ENCODE measurements at regions not wholly inside any gene's neighbourhood (a gene's known extent, or its start where the extent isn't known, plus 50 kb on each side); places are given as distances from the start of the nearest gene placed in this dataset.

DNA sequence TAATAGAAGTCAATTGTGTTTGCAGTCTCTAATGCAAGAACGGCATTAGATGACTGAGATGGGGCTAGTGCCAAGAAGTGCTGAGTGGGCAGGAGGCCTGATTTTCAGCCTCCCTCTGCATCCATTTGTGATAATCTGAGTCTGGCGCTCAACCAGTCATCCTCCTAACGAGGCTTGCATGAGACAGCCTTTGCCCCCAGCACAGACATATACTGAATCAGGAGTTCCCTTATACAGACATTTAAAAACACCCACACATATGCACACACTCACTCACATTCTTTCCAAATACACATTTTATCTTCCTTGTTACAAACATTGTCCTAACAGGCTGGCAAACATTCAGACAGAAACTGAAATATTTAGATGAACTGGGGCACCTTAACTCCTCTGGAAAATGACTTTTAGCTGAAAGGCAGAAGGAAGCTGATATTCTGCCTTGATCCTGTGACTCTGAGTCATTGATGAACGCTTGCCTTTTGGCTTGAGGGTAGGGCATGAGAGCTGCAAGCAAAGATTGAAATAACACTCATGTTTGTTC lies 562.3 kb downstream of the DHX35 start:
- TF ChIP-seq EZH2phosphoT487 (IDR thresholded peaks at IDR 0.05; ENCODE audit: low read depth) (no peak), CTCF (IDR thresholded peaks at IDR 0.05; ENCODE audit: low read depth, low read length) (no peak)
